A673 (cell line): ENCODE measurements at regions not wholly inside any gene's neighbourhood (a gene's known extent, or its start where the extent isn't known, plus 50 kb on each side); places are given as distances from the start of the nearest gene placed in this dataset.

Source experiments
- BruUV-seq: library from RNA; stranded (reverse); fragments of 400-500 nt; replicated peaks from 2 replicates; lab custom pipeline; 2021; lab: Mats Ljungman, UMichigan
- CTCF ChIA-PET: fragments of 300-600 bp; sonication (Branson Sonifier 250); formaldehyde crosslinking; loops from one replicate; lab custom pipeline; 2022; ENCODE audit warnings: antibody characterized with exemption; lab: Charles Lee
- POLR2A ChIA-PET: fragments of 300-600 bp; sonication (Branson Sonifier 250); formaldehyde crosslinking; loops from one replicate; lab custom pipeline; 2022; ENCODE audit warnings: antibody characterized with exemption; ENCODE audit not compliant: low non-redundant PET; lab: Charles Lee
- DNase-seq: peaks from one replicate; pipeline ENCODE4 v3.0.0-alpha.2; 2015; ENCODE audit warnings: low spot score
- H3K27ac ChIP-seq: fragments of 200-600 bp; sonication (generic); 2 replicates; pipeline ENCODE4 v1.5.1; 2016; ENCODE audit warnings: mixed run types, low read depth, mild to moderate bottlenecking, mixed read lengths, antibody characterized with exemption, low read length; ENCODE audit not compliant: poor library complexity, severe bottlenecking
- H3K27me3 ChIP-seq: fragments of 200-600 bp; sonication (generic); replicated peaks from 2 replicates; pipeline ENCODE4 v1.6.1; 2017; ENCODE audit warnings: mixed run types, low read depth, mild to moderate bottlenecking, mixed read lengths, antibody characterized with exemption, low read length; ENCODE audit not compliant: insufficient read depth, poor library complexity
- H3K36me3 ChIP-seq: fragments of 200-600 bp; sonication (generic); 2 replicates; pipeline ENCODE4 v1.6.1; 2016; ENCODE audit warnings: mixed run types, mild to moderate bottlenecking, mixed read lengths, antibody characterized with exemption, low read length; ENCODE audit not compliant: insufficient read depth, poor library complexity, severe bottlenecking
- H3K4me1 ChIP-seq: fragments of 200-600 bp; sonication (generic); 2 replicates; pipeline ENCODE4 v1.6.1; 2017; ENCODE audit warnings: mixed run types, mild to moderate bottlenecking, mixed read lengths, antibody characterized with exemption, low read length; ENCODE audit not compliant: insufficient read depth, poor library complexity, severe bottlenecking
- H3K4me3 ChIP-seq: fragments of 200-600 bp; sonication (generic); 2 replicates; pipeline ENCODE4 v1.5.1; 2016; ENCODE audit warnings: low read depth, mixed run types, mild to moderate bottlenecking, mixed read lengths, low read length; ENCODE audit not compliant: poor library complexity, severe bottlenecking
- H3K9me3 ChIP-seq: fragments of 200-600 bp; sonication (generic); 2 replicates; pipeline ENCODE4 v1.6.1; 2016; ENCODE audit warnings: mixed run types, low read depth, mild to moderate bottlenecking, mixed read lengths, antibody characterized with exemption, low read length; ENCODE audit not compliant: poor library complexity, severe bottlenecking
- EZH2 ChIP-seq: fragments of 200-600 bp; sonication (generic); IDR thresholded peaks from 2 replicates; pipeline ENCODE4 v1.6.1; 2017; ENCODE audit warnings: borderline replicate concordance, low read depth, mild to moderate bottlenecking, mixed read lengths, antibody characterized with exemption, low read length; ENCODE audit not compliant: poor library complexity, severe bottlenecking
- intact Hi-C: fragments of 100-400 bp; cut with micrococcal nuclease; formaldehyde crosslinking; loops from one replicate; pipeline ENCODE4 v1.10.0; 2022; ENCODE audit not compliant: unreplicated experiment
- TF ChIP-seq, protein P1 (sequence below): fragments of 300-800, 200-600 bp; sonication (generic); conservative IDR thresholded peaks from 2 replicates; pipeline ENCODE4 v1.5.1; 2017; ENCODE audit warnings: low read depth, mild to moderate bottlenecking, antibody characterized with exemption, low read length, moderate library complexity, mixed read lengths

DNA sequence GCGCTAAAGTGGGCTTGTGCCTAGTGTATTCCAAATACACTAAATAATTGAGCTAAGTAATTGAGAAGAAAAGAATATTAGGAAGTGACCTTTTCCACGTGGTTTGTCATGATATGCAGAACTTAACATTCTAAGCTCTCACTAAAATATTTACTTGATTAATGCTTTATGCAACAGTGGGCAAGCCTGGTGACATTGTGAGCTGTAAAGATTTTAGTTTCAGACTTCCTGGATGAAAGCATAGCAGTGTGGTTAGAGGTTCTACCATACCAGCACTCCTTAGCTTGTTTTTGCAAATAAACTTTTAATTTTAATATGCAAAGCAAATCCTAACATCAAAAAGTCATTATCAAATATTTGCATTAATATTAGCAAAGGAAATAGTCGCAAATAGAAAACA, 1065.1 kb upstream of the SPRY2 start:
- POLR2A ChIA-PET = no interaction called here
- H3K27me3 ChIP-seq = no peaks in the 10 kb centered on the region
- no peaks in the 10 kb centered on the region for H3K4me1 ChIP-seq
- intact Hi-C loops = no loop called here
- H3K9me3 ChIP-seq = no peaks in the 10 kb centered on the region
- no peak overlapping the region for H3K4me3 ChIP-seq
- BruUV-seq = no TSS peak
- CTCF ChIA-PET = no interaction called here
- H3K27ac ChIP-seq = no peak overlapping the region
- H3K36me3 ChIP-seq = no peaks in the 10 kb centered on the region
- TF ChIP-seq, protein P1, sequence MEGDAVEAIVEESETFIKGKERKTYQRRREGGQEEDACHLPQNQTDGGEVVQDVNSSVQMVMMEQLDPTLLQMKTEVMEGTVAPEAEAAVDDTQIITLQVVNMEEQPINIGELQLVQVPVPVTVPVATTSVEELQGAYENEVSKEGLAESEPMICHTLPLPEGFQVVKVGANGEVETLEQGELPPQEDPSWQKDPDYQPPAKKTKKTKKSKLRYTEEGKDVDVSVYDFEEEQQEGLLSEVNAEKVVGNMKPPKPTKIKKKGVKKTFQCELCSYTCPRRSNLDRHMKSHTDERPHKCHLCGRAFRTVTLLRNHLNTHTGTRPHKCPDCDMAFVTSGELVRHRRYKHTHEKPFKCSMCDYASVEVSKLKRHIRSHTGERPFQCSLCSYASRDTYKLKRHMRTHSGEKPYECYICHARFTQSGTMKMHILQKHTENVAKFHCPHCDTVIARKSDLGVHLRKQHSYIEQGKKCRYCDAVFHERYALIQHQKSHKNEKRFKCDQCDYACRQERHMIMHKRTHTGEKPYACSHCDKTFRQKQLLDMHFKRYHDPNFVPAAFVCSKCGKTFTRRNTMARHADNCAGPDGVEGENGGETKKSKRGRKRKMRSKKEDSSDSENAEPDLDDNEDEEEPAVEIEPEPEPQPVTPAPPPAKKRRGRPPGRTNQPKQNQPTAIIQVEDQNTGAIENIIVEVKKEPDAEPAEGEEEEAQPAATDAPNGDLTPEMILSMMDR = no peak
- no peak for TF ChIP-seq EZH2
- no peak for DNase-seq

DNA sequence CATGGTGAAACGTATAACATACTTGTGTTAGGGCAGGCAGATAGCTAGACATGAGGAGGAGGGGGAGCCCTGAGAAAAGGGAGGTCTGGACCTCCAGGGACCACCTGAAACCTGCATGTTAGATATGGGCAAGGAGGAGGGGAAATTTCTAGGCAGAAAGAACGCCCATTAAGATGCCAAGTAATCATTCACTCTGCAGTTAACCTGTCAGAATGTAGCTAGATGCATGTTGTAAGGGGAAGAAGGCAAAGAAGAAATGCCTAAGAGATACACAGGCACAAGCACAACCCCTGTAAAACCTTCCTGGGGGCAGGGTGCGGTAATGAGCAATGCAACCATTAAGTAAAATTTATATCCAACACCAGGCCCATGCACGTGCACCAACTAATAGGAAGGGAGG, 1055.3 kb upstream of the SPRY2 start:
- ChIA-PET POLR2A (no interaction called here), CTCF (no interaction called here)
- no peak for DNase-seq

DNA sequence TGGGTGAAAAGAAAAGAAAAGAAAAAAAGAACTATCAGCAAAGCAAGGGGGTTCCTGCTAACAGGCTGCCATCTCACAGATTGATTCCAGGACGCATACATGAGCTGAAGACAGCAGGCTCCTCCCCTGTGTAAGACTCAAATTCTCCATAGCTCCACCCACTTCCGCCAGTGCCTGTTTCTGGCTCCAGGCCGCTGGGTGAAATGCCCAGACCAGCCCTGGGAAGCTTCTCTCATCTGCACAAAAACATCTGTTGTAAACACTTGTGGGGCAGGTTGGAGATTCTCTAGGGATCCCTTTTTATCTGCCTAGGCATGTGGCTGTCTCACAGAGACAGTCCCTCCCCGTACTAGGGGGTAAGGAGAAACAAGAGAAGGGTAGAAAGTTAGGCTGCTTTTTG, 1054.4 kb upstream of the SPRY2 start:
- no TSS peak for BruUV-seq
- no peaks in the 10 kb centered on the region for H3K9me3 ChIP-seq
- TF ChIP-seq, protein P1 = no peak
- TF ChIP-seq EZH2 = no peak
- DNase-seq = peak; percentile 6
- intact Hi-C loops = no loop called here
- ChIA-PET CTCF (no interaction called here), POLR2A (no interaction called here)
- H3K27me3 ChIP-seq = no peaks in the 10 kb centered on the region
- H3K4me3 ChIP-seq = no peak overlapping the region
- H3K27ac ChIP-seq = no peak overlapping the region
- H3K36me3 ChIP-seq = no peaks in the 10 kb centered on the region
- H3K4me1 ChIP-seq = no peaks in the 10 kb centered on the region

More for the DNA sequence above, 1055.3 kb upstream of the SPRY2 start:
- H3K27ac ChIP-seq = no peak overlapping the region
- no peaks in the 10 kb centered on the region for H3K9me3 ChIP-seq
- BruUV-seq = no TSS peak
- H3K36me3 ChIP-seq = no peaks in the 10 kb centered on the region
- intact Hi-C loops = no loop called here
- no peaks in the 10 kb centered on the region for H3K4me1 ChIP-seq
- TF ChIP-seq EZH2 = no peak
- H3K4me3 ChIP-seq = no peak overlapping the region
- H3K27me3 ChIP-seq = no peaks in the 10 kb centered on the region

DNA sequence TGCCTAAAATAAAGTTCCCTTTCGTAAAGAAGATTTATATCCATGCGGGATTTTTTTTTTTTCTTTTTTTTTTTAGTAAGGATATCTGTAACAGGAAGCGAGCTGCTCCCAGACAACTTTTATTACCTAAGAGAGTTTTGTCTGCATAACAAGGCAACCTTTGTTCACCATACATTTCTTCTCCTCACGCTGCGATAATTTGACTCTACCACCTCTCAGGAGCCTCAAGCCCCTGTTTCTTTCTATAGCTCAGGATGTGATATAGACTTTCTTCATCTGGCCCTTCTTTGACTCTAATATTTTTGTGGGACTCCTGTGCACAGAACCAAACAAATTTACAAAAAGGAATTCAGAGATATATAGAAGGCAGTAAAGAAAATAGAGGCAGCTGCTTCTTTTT, 1053.7 kb upstream of the SPRY2 start:
- no peaks in the 10 kb centered on the region for H3K9me3 ChIP-seq
- H3K4me1 ChIP-seq = no peaks in the 10 kb centered on the region
- TF ChIP-seq, protein P1 = no peak
- no peak for TF ChIP-seq EZH2
- ChIA-PET POLR2A (no interaction called here), CTCF (no interaction called here)
- no peaks in the 10 kb centered on the region for H3K36me3 ChIP-seq
- intact Hi-C loops = no loop called here
- no peak for DNase-seq
- H3K27ac ChIP-seq = no peak overlapping the region
- BruUV-seq = no TSS peak
- no peaks in the 10 kb centered on the region for H3K27me3 ChIP-seq
- no peak overlapping the region for H3K4me3 ChIP-seq
